Fibroblast of skin of left biceps (primary cell): ENCODE measurements at regions not wholly inside any gene's neighbourhood (a gene's known extent, or its start where the extent isn't known, plus 50 kb on each side); places are given as distances from the start of the nearest gene placed in this dataset.
"Not testable (repeated sequence)": the region's sequence is repeated elsewhere in the genome, so short reads cannot be mapped to it uniquely, and the experiment has no call there.

Experiments
- DNase-seq, 2 experiments: peaks; one replicate each; pipeline ENCODE4 v3.0.0-alpha.2; 2013; ENCODE audit warnings: low read depth in 2 of 2

GRCh38 chr4:79611026-79611425 lies 203.0 kb upstream of the GK2 start:
- no peak for DNase-seq

GRCh38 chr4:79609817-79610216 lies 201.8 kb upstream of the GK2 start:
- no peak for DNase-seq

DNA sequence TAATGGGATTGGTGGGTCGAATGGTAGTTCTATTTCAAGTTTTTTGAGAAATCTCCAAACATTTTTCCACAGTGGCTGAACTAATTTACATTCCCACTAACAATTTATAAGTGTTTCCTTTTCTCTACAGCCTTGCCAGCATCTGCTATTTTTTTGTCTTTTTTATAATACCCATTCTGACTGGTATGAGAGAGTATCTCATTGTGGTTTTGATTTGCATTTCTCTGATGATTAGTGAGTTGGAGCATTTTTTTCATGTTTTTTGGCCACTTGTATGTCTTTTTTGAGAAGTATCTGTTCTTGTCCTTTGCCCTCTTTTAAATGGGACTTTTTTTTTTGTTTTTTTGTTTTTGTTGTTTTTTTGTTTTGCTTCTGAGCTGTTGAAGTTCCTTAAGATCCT lies 200.0 kb upstream of the GK2 start:
- DNase-seq = no peak

DNA sequence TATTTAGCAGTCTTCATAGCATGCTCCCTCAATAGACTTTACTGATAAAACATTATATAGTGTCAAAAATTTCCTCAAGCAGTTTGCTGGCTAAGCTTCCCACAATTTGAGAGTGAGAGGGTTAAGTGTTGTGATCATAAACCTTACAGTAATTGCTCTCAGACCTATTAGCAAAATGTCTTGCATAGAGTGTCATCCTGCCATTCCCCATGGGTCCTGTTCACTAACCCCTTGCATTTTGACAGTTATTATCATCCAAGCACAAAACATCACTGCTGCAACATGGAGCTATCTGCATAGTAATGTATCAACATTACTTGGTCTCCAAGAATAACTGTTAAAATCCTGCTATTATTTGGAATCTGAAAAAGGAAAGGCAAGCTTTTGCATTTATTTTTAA lies 196.1 kb upstream of the GK2 start:
- no peak for DNase-seq

DNA sequence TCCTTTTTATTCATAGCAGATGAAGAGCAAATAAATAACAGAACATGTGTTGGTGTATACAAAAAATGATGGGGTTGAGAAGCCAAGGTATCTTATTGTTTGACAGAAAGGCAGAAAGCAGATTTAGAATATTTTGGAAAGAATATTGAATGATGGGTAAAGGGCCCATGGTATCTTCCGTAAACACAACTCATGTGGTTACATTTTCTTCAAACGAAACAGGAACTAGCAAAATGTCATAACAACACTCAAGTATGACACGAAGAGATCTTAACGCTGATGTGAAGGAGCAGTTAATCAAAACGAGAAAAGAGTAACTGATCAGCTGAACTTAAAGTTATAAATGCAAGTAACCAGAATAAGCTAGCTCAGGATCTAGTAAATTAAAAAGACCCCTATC lies 195.7 kb upstream of the GK2 start:
- no peak for DNase-seq

DNA sequence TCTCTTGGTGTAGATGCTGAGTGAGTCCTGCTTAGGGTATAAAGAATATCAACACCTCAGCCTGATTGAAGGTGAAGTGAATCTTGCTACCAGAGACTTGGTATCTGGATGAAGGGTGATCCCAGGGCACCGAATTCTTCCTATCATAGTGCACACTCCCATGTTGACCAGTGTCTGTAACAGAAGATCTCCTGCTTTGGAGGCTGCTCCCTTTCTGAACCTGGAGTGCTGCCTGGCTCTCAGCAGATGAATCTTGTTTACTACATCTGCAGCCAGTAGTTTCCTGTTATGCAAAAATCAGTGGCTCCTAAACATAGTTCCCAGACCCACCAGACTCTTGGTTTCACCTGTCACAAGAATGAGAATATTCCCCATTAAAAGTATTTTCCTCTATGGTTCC lies 191.7 kb upstream of the GK2 start:
- DNase-seq = no peak

GRCh38 chr4:79598801-79599200 lies 190.8 kb upstream of the GK2 start:
- no peak for DNase-seq

DNA sequence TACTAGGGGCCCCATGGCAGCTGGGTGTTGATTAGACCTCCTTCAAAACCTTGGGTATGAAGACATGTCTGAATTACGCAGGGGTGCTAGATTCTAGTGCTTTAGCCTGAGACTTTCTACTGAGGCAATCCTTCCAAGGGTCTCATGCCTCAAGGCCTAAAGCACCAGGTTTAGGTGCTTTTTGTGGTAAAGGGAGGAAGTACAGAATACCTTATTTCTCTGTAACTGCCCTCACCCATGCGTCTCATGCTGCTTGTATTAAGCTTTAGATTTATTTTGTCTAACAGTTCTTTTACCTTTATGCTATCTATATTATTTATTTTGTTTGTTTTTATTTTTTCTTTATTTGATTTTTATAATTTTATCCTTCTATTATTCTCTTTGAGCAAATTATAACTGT lies 190.2 kb upstream of the GK2 start:
- no peak for DNase-seq

- peak; percentile 40 to 44 for DNase-seq
Measured at GRCh38 chr4:79597266-79597665, 189.2 kb upstream of the GK2 start.

GRCh38 chr4:79592218-79592617 lies 184.2 kb upstream of the GK2 start:
- not testable (repeated sequence) for DNase-seq

GRCh38 chr4:79588679-79589078 lies 180.7 kb upstream of the GK2 start:
- no peak for DNase-seq

DNA sequence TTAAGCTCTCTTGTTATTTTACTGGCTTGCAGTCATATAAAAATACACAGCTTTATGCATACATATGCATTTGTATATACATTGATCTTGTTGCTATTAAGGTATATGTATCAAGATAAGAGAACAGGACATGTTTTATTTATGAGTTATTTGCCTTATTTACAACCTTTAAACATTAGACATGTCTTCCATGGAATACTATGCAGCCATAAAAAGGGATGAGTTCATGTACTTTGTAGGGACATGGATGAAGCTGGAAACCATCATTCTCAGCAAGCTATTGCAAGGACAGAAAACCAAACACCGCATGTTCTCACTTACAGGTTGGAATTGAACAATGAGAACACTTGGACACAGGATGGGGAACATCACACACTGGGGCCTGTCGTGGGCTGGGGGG lies 179.2 kb upstream of the GK2 start:
- DNase-seq = not testable (repeated sequence)

GRCh38 chr4:79585834-79586233 lies 177.8 kb upstream of the GK2 start:
- no peak for DNase-seq

GRCh38 chr4:79585330-79585729 lies 177.3 kb upstream of the GK2 start:
- no peak for DNase-seq

DNA sequence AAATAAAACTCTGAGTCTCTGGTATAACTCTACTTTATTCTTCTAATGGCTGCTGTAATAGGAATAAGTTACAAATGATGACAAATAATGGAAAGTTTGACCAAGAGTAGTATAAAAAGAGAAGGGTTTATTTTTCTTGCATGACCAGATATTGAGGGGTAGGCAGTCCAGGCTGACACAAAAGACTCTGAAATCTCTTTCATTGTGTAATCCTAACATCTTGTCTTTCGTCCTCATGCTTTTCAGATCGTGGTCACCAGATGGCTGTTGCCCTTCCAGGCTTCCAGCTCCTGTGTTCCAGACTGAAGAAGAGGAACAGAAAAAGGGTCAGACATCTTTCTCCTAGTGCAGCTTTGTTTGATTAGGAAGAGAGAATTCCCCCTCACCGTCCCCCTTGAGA lies 176.9 kb upstream of the GK2 start:
- no peak for DNase-seq

- no peak for DNase-seq
Measured at GRCh38 chr4:79584352-79584751, 176.3 kb upstream of the GK2 start.

GRCh38 chr4:79578606-79579005 lies 170.6 kb upstream of the GK2 start:
- no peak for DNase-seq

- peak; percentile 19 to 25 for DNase-seq
Measured at GRCh38 chr4:79576429-79576753, 168.4 kb upstream of the GK2 start.

- DNase-seq = no peak
Measured at GRCh38 chr4:79575709-79576428, 167.8 kb upstream of the GK2 start.

DNA sequence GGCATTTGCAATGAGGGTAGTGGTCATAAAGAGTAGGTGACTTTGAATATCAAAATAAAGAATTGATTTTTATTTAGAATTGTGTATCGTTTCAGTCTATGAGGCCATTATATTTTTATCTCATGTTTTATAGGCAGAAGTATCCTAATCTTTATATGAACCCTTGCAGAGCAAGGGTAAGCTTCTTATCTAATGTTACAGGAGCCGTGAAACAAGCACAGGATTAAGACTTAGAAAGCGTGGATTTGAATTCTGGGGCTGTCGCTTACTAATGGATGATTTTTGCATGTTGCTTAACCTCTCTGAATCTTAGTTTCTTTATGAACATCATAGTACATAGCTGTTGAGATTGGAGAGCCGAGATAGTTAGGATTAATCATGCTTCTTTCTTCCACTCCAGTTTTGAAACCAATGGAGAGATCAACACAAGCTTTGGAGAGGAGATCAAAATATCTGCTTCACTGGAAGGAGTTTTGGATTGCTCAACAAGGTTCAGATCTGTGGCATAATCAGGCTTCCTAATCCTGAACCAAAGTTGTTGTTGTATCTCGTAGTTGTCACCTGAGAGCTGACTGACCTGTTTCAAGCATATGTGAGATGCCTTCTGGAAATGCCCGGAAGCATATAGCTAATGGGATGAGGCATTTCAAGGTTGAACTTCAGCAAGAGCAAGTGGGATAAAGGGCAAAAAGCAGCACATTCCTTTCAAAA lies 166.9 kb upstream of the GK2 start:
- DNase-seq = no peak

DNA sequence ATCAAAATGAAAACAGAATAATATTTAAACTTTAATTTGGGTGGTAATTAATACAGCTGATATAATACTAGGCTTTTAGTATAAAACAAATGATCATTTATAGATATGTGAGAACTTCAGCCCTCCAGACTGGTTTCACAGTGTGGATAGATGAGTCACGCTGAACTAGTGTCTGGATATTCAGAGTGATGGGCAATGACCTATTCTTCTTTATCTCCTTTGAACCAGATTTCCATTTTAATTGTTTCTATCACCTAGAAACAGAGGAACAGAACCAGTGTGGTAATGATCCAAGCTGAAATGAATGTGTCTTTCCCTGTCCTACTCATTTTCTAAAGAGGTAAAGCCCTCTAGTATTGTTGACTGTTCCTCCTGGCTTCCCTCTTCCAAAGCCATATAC lies 155.2 kb upstream of the GK2 start:
- no peak for DNase-seq

DNA sequence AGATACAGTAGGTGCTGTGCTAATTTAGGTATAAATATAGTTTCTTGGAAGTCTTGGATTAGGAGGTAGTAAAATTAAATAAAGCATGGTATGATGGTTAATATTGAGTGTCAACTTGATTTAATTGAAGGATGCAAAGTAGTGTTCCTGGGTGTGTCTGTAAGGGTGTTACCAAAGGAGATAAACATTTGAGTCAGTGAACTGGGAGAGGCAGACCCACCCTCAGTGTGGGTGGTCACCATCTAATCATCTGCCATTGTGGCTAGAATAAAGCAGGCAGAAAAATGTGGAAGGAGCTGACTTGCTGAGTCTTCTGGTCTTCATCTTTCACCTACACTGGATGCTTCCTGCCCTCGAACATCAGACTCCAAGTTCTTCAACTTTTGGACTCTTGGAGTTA lies 153.7 kb upstream of the GK2 start:
- no peak for DNase-seq

- not testable (repeated sequence) for DNase-seq
Measured at GRCh38 chr4:79559398-79559797, 151.4 kb upstream of the GK2 start.

- DNase-seq = no peak
Measured at GRCh38 chr4:79552311-79552710, 144.3 kb upstream of the GK2 start.
